SK-N-MC (cell line): ENCODE measurements at regions not wholly inside any gene's neighbourhood (a gene's known extent, or its start where the extent isn't known, plus 50 kb on each side); places are given as distances from the start of the nearest gene placed in this dataset.

Experiments
- DNase-seq: peaks from one replicate; pipeline ENCODE4 v3.0.0-alpha.2; 2011; ENCODE audit warnings: low read depth, low spot score
- H3K27ac ChIP-seq: fragments of 200-600 bp; sonication (generic); 2 replicates; pipeline ENCODE4 v1.5.1; 2016; ENCODE audit warnings: mixed run types
- H3K36me3 ChIP-seq: fragments of 200-600 bp; sonication (generic); 2 replicates; pipeline ENCODE4 v1.6.1; 2017; ENCODE audit warnings: antibody characterized with exemption, low read length, mixed read lengths; ENCODE audit not compliant: insufficient read depth
- H3K4me3 ChIP-seq: fragments of 200-600 bp; sonication (generic); 2 replicates; pipeline ENCODE4 v1.5.1; 2016
- H3K9ac ChIP-seq: fragments of 200-600 bp; sonication (generic); 2 replicates; pipeline ENCODE4 v1.8.0; 2017; ENCODE audit warnings: mixed run types, mixed read lengths; ENCODE audit not compliant: insufficient read length
- H3K9me3 ChIP-seq: fragments of 200-600 bp; sonication (generic); 2 replicates; pipeline ENCODE4 v1.6.1; 2017; ENCODE audit warnings: low read depth, mild to moderate bottlenecking, antibody characterized with exemption, low read length, moderate library complexity, mixed read lengths
- EZH2 ChIP-seq: fragments of 200-600 bp; sonication (generic); IDR thresholded peaks from one replicate; pipeline ENCODE4 v1.6.1; 2017; ENCODE audit warnings: antibody characterized with exemption
- FOXP2 ChIP-seq: optimal IDR thresholded peaks from 2 replicates; pipeline ENCODE3; 2011; ENCODE audit warnings: mild to moderate bottlenecking, moderate library complexity; ENCODE audit not compliant: insufficient read depth; ENCODE audit errors: extremely low read length, control extremely low read depth
- POLR2AphosphoS5 ChIP-seq: IDR thresholded peaks from 2 replicates; pipeline ENCODE4 v1.6.1; 2012; ENCODE audit warnings: mild to moderate bottlenecking, low read depth, low read length, borderline replicate concordance

DNA sequence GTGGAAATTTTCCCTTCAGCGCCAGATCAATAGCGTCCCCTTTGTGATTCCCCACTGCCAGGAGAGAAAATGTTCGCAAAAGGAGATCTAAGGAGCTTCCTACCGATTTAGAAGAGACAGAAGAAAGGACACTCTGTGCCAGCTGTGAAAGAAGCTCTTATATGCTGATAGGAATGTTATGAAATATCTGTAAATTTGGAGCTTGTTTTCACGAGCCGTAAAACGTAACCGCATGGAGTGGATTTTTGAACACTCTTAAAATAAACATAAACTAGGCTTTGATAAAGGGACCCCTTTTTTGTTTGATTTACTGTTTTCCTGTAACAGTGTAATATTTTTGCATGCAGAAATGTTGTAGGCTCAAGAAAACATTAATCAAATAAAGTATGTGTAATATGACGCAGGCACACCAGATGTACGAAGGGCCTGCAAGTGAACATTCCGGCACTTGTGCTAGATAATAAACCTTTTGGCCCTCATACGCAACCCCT, 346.8 kb downstream of the ETNK1 start:
- no peak overlapping the region for H3K4me3 ChIP-seq
- no peak overlapping the region for H3K9ac ChIP-seq
- DNase-seq: no peak
- H3K27ac ChIP-seq: no peak overlapping the region
- no peaks in the 10 kb centered on the region for H3K9me3 ChIP-seq
- TF ChIP-seq FOXP2 (no peak), EZH2 (no peak), POLR2AphosphoS5 (no peak)
- no peaks in the 10 kb centered on the region for H3K36me3 ChIP-seq

DNA sequence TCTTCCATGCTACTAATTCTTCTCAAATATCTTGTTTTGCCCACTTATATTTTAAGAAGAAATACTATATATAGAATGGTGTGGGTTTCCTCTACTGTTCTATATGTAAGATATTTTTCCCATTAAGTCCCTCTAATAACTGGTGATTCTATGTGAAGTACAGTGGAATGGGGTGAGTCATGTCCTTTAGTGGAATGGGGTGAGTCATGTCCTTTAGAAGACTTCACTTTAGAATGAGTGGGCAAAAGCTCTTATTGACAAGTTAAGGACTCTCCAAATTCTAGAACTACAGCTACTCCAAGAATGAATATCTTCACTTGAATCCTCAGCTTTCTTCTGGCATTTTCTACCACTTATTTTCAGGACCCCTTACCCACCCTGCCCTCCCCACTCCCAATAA, 349.9 kb downstream of the ETNK1 start:
- H3K36me3 ChIP-seq: no peaks in the 10 kb centered on the region
- no peaks in the 10 kb centered on the region for H3K9me3 ChIP-seq
- H3K4me3 ChIP-seq: no peak overlapping the region
- no peak for DNase-seq
- TF ChIP-seq EZH2 (no peak), FOXP2 (no peak), POLR2AphosphoS5 (no peak)
- H3K9ac ChIP-seq: no peak overlapping the region
- H3K27ac ChIP-seq: no peak overlapping the region

DNA sequence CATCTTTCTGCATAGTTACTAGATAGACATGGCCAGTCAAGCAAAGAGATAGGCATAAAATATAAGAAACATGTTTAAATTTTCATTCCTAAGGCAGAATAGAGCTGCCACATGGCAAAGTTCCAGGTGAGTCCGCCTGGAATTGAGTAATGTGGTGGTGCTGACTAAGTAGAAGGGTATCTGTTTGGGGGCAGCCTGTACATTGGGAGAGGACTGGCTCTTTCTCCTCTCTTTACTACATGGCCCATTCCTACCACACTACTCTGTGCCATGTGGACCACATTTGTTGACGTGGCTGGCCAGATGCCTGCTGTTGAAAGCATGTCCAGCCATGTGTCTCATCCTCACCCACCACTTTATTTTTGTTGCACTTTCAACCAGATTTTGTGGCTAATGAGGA, 354.0 kb downstream of the ETNK1 start:
- DNase-seq: no peak
- TF ChIP-seq POLR2AphosphoS5 (no peak), EZH2 (no peak), FOXP2 (no peak)

DNA sequence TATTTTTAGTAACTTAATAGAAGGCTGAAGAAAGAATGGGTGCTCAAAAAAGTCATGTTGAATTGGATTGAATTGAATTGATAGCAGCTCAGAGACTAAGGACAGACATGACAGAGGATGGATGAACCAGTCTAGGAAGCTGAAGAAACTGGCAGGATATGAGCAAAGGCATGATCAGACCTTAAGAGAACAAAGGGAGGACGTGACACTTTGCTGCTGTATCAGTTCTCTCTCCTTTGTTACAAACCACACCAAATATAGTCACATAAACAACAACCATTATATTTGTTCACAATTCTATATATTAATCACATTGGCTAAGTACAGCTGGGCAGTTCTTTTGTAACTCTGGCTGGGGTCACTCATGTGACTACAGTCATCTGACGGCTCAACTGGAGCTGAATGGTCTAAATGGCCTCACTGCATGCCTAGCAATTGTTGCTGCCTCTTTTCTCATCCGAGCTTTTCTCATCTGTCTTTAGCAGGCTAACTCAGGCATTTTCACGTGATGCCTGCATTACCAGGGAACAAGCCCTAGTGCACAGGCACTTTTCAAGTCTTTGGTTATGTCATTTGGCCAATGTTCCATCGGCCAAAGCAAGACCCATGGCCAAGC, 355.0 kb downstream of the ETNK1 start:
- H3K9me3 ChIP-seq: no peaks in the 10 kb centered on the region
- no peaks in the 10 kb centered on the region for H3K36me3 ChIP-seq
- H3K27ac ChIP-seq: no peak overlapping the region
- H3K9ac ChIP-seq: no peak overlapping the region
- DNase-seq: no peak
- no peak overlapping the region for H3K4me3 ChIP-seq
- TF ChIP-seq POLR2AphosphoS5 (no peak), FOXP2 (no peak), EZH2 (no peak)

More for the DNA sequence above, 354.0 kb downstream of the ETNK1 start:
- Histone ChIP-seq H3K27ac (no peak overlapping the region), H3K4me3 (no peak overlapping the region), H3K9me3 (no peaks in the 10 kb centered on the region), H3K36me3 (no peaks in the 10 kb centered on the region), H3K9ac (no peak overlapping the region)

DNA sequence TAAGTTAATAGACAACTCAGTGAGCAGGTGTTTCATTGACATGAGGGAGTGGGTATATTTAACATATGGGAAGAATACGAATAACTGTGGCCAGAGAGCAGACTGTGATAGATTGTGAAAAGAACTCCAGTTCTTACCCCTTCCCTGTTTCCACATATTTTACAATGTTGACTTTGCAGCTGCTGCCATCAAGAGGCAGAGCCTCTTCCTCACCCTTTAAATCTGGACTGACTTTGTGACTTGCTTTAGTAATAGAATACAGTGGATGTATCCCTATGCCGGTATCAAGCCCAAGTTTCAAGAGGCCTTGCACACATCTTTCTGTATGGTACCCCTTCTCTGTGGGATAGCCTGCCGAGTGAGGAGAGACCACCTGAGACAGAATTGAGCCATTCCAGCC, 356.7 kb downstream of the ETNK1 start:
- no peak for DNase-seq
- no peak overlapping the region for H3K4me3 ChIP-seq
- no peak for TF ChIP-seq FOXP2
- TF ChIP-seq POLR2AphosphoS5: no peak
- no peak for TF ChIP-seq EZH2

DNA sequence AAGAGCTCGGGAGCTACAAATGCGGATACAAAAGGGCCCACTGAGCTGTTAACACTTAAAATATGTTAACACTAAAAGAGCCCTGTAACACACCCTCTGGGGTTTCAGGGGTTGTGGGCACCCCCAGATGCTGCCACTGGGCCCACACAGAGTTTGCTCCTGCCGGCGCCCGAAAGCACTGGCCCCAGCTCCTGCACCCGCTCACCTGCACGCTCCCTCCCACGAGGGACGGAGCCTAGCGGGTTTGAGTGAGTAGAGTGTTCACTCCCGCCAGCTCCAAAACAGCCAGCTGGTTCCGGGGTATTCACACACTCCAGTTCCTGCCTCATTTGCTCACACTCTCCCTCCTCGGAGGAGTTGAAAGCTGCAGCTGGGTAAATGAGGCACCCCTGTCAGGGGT, 357.7 kb downstream of the ETNK1 start:
- no peak overlapping the region for H3K4me3 ChIP-seq
- TF ChIP-seq EZH2 (no peak), FOXP2 (no peak), POLR2AphosphoS5 (no peak)
- no peaks in the 10 kb centered on the region for H3K9me3 ChIP-seq
- no peak overlapping the region for H3K9ac ChIP-seq
- no peak for DNase-seq
- H3K36me3 ChIP-seq: no peaks in the 10 kb centered on the region
- H3K27ac ChIP-seq: no peak overlapping the region

More for the DNA sequence above, 356.7 kb downstream of the ETNK1 start:
- Histone ChIP-seq H3K27ac (no peak overlapping the region), H3K36me3 (no peaks in the 10 kb centered on the region), H3K9me3 (no peaks in the 10 kb centered on the region), H3K9ac (no peak overlapping the region)

DNA sequence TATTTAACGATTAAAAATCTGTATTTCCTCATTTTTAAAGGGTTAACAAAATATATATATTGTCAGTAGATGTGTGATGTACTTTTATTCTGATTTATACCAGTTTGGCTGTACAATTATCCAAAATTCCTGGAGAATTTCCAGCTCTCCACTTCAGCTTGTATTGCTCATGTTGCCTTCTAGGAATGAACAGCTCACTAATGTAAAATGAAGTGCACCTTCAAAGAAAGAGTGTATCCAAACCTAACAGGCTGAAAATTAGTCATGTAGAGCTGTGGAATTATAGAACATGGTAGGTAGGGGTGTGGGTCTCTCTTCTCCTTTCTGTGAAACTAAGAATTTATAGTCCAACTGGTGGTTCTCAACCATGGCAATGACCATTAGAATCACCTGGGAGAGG, 362.0 kb downstream of the ETNK1 start:
- H3K4me3 ChIP-seq: no peak overlapping the region
- no peaks in the 10 kb centered on the region for H3K36me3 ChIP-seq
- DNase-seq: no peak
- no peak for TF ChIP-seq EZH2
- no peak for TF ChIP-seq POLR2AphosphoS5
- TF ChIP-seq FOXP2: no peak
- no peak overlapping the region for H3K9ac ChIP-seq
- no peaks in the 10 kb centered on the region for H3K9me3 ChIP-seq
- no peak overlapping the region for H3K27ac ChIP-seq

DNA sequence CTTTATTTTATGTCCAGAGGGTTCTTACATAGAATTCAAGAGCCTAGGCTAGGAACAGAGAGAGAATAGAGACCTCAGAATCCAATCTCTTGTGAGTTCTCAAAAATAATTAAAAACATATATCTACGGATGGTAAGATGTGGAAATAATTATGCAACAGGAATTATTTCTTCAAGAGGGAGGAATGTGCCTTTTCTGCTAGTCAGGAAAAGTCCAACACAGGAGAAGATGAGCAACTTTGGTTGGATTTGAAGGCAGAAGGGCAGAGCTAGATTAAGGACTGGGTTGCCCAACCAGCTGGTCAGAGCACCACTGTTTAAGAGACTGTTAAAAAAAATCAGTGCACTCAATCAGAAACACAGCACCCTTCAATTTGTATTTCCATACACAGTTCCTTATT, 365.5 kb downstream of the ETNK1 start:
- no peak for DNase-seq
- H3K36me3 ChIP-seq: no peaks in the 10 kb centered on the region
- TF ChIP-seq FOXP2 (no peak), EZH2 (no peak), POLR2AphosphoS5 (no peak)
- no peak overlapping the region for H3K4me3 ChIP-seq
- no peaks in the 10 kb centered on the region for H3K9me3 ChIP-seq
- H3K9ac ChIP-seq: no peak overlapping the region
- H3K27ac ChIP-seq: no peak overlapping the region
